Neuronal stem cell (in vitro differentiated cells): ENCODE measurements at regions not wholly inside any gene's neighbourhood (a gene's known extent, or its start where the extent isn't known, plus 50 kb on each side); places are given as distances from the start of the nearest gene placed in this dataset.

Source experiments
- DNase-seq: peaks from one replicate; pipeline ENCODE4 v3.0.0-alpha.2; 2013; ENCODE audit warnings: low spot score
- H2AFZ ChIP-seq: one replicate; pipeline ENCODE4 v1.6.1; 2013; ENCODE audit warnings: mild to moderate bottlenecking, low read length, inconsistent platforms
- H2AK5ac ChIP-seq: 2 replicates; pipeline ENCODE4 v1.6.1; 2013; ENCODE audit warnings: low read depth, mild to moderate bottlenecking, inconsistent platforms, low read length, moderate library complexity, mixed read lengths
- H2BK120ac ChIP-seq: 2 replicates; pipeline ENCODE4 v1.6.1; 2013; ENCODE audit warnings: low read depth, mild to moderate bottlenecking, inconsistent platforms, low read length, moderate library complexity, mixed read lengths
- H2BK12ac ChIP-seq: one replicate; pipeline ENCODE4 v1.6.1; 2013; ENCODE audit warnings: low read length, inconsistent platforms
- H2BK15ac ChIP-seq: 2 replicates; pipeline ENCODE4 v1.6.1; 2013; ENCODE audit warnings: mild to moderate bottlenecking, low read length, inconsistent platforms, mixed read lengths
- H2BK5ac ChIP-seq: one replicate; pipeline ENCODE4 v1.6.1; 2013; ENCODE audit warnings: inconsistent platforms, mild to moderate bottlenecking, low read length, moderate library complexity
- H3K14ac ChIP-seq: one replicate; pipeline ENCODE4 v1.6.1; 2013; ENCODE audit warnings: low read length, inconsistent platforms
- H3K18ac ChIP-seq: 2 replicates; pipeline ENCODE4 v1.6.1; 2013; ENCODE audit warnings: low read length, inconsistent platforms
- H3K23ac ChIP-seq: 2 replicates; pipeline ENCODE4 v1.6.1; 2013; ENCODE audit warnings: low read depth, mild to moderate bottlenecking, mixed read lengths, low read length, inconsistent platforms; ENCODE audit not compliant: poor library complexity
- H3K27ac ChIP-seq: replicated peaks from 3 replicates; pipeline ENCODE4 v1.5.1; 2013; ENCODE audit warnings: low read length, inconsistent platforms
- H3K27me3 ChIP-seq, 3 experiments: 2 replicates each; pipeline ENCODE4 v1.6.1; 2013; ENCODE audit warnings: low read length in 3 of 3, mild to moderate bottlenecking in 2 of 3, inconsistent platforms in 1 of 3, low read depth in 1 of 3, mixed read lengths in 1 of 3, moderate library complexity in 1 of 3; ENCODE audit not compliant: control insufficient read depth in 3 of 3, insufficient read depth in 3 of 3
- H3K36me3 ChIP-seq, 2 donors: replicated peaks in 1 of 2; 2 replicates each; pipeline ENCODE4 v1.6.1; 2013; ENCODE audit warnings: low read length in 2 of 2; ENCODE audit not compliant: control insufficient read depth in 2 of 2, insufficient read depth in 2 of 2
- H3K4ac ChIP-seq: 2 replicates; pipeline ENCODE4 v1.6.1; 2013; ENCODE audit warnings: inconsistent platforms, mild to moderate bottlenecking, low read length, moderate library complexity
- H3K4me1 ChIP-seq, 2 donors: 1 replicate in 1 of 2; 2 replicates in 1 of 2; pipeline ENCODE4 v1.6.1; 2013; ENCODE audit warnings: low read length in 2 of 2, low read depth in 1 of 2; ENCODE audit not compliant: control insufficient read depth in 2 of 2, insufficient read depth in 1 of 2
- H3K4me2 ChIP-seq: one replicate; pipeline ENCODE4 v1.6.1; 2013; ENCODE audit warnings: mild to moderate bottlenecking, low read length, inconsistent platforms; ENCODE audit not compliant: insufficient read depth, poor library complexity, severe bottlenecking
- H3K4me3 ChIP-seq, 2 donors: 2 replicates each; pipeline ENCODE4 v1.5.1; 2013; ENCODE audit warnings: low read length in 2 of 2, mild to moderate bottlenecking in 2 of 2, inconsistent platforms in 1 of 2, moderate library complexity in 1 of 2
- H3K79me1 ChIP-seq: one replicate; pipeline ENCODE4 v1.6.1; 2013; ENCODE audit warnings: low read depth, mild to moderate bottlenecking, inconsistent platforms, low read length, moderate library complexity
- H3K9ac ChIP-seq: one replicate; pipeline ENCODE4 v1.6.1; 2013; ENCODE audit warnings: mild to moderate bottlenecking, low read depth, low read length, inconsistent platforms; ENCODE audit not compliant: poor library complexity
- H3K9me3 ChIP-seq, 2 donors: replicated peaks in 1 of 2; 2 replicates each; pipeline versions ENCODE3 to v1.6.1; 2013; ENCODE audit warnings: low read length in 2 of 2, mild to moderate bottlenecking in 2 of 2, inconsistent platforms in 1 of 2, low read depth in 1 of 2, mixed read lengths in 1 of 2, moderate library complexity in 1 of 2; ENCODE audit not compliant: control insufficient read depth in 2 of 2, insufficient read depth in 1 of 2
- H4K8ac ChIP-seq: one replicate; pipeline ENCODE4 v1.6.1; 2013; ENCODE audit warnings: low read depth, mild to moderate bottlenecking, inconsistent platforms, low read length, moderate library complexity
- H4K91ac ChIP-seq: one replicate; pipeline ENCODE4 v1.6.1; 2013; ENCODE audit warnings: low read length, low read depth, mild to moderate bottlenecking, inconsistent platforms; ENCODE audit not compliant: poor library complexity
- WGBS, 2 donors: extraction: QIAGEN DNeasy Blood & Tissue Kit; methylation state at CpG; one replicate each; pipeline ENCODE4 v1.1.7; 2013; ENCODE audit warnings: missing lambda C conversion rate in 2 of 2, mixed read lengths in 1 of 2; ENCODE audit not compliant: insufficient read length in 2 of 2, insufficient replicate concordance in 1 of 2; ENCODE audit errors: extremely low coverage in 2 of 2; 5-methylcytosine and 5-hydroxymethylcytosine counted together

DNA sequence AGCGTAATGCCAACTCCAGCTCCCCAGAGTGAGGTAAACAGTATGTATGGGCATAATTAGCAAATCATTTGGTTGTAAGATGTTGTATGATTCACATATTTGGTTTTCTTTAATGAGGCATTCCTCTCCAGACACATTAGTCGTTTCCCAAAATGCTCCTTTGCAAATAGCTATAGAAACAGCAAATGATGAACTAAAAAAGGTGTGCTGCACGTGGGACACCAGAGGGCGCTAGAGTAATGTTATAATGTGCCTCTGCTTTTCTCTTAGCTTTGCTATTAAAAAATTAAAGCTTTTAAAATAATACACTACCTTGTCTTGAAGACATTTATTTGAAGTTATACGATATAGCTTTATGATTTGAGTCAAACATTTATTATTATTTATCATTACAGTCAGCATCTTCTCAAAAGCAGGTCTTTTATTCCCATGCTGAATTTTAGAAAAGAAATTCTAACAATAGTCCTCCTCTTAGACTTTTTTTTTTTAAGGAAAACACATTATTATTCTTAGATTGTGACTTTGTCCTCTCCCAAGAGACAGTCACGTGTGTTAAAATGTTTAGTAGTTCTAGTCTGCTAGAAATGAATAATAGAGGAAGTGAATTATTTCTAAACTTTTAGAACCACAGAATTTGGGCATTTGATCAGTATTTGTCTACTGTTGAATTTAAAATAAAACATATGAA lies 121.6 kb upstream of the FRY start:
- Histone ChIP-seq H2BK120ac (no peak overlapping the region), H3K36me3 (no peaks in the 10 kb centered on the region), H3K4me3 (no peak overlapping the region), H3K4me2 (no peak overlapping the region), H3K14ac (no peak overlapping the region), H3K27me3 (peaks cover 0 to 20% (median 0%) of the 10 kb centered on the region in 3 experiments), H3K4ac (no peak overlapping the region), H2AK5ac (no peak overlapping the region), H4K8ac (no peak overlapping the region), H3K9me3 (peaks cover 0 to 2% of the 10 kb centered on the region in 2 donors), H3K18ac (no peak overlapping the region), H3K79me1 (no peaks in the 10 kb centered on the region), H3K4me1 (peaks cover 0 to 9% of the 10 kb centered on the region in 2 donors), H2BK5ac (no peak overlapping the region), H3K27ac (no peak overlapping the region), H3K23ac (no peak overlapping the region), H2AFZ (no peak overlapping the region), H2BK12ac (no peak overlapping the region), H2BK15ac (no peak overlapping the region), H3K9ac (no peak overlapping the region), H4K91ac (no peak overlapping the region)
- peak; percentile 60 for DNase-seq
- no CpG with 5 or more reads among the region's 6 CpGs for WGBS, 2 donors

DNA sequence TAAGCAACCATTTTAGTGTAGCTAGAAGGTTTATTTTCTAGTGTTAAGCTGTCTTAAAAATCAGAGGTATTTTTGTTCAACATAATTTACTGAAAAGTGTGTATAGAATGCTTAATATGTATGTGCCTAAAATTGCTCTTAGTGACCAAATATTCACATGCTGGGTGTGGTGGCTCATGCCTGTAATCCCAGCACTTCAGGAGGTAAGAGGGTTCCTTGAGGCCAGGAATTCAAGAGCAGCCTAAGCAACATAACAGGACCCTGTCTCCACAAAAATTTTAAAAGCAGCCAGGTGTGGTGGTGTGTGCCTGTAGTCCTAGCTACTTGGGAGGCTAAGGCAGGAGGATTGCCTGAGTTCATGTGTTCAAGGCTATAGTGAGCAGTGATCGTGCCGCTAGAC lies 120.9 kb upstream of the FRY start:
- WGBS, 2 donors, result no CpG with 5 or more reads among the region's 2 CpGs
- Histone ChIP-seq H3K4me2 (no peak overlapping the region), H3K27ac (no peak overlapping the region)

DNA sequence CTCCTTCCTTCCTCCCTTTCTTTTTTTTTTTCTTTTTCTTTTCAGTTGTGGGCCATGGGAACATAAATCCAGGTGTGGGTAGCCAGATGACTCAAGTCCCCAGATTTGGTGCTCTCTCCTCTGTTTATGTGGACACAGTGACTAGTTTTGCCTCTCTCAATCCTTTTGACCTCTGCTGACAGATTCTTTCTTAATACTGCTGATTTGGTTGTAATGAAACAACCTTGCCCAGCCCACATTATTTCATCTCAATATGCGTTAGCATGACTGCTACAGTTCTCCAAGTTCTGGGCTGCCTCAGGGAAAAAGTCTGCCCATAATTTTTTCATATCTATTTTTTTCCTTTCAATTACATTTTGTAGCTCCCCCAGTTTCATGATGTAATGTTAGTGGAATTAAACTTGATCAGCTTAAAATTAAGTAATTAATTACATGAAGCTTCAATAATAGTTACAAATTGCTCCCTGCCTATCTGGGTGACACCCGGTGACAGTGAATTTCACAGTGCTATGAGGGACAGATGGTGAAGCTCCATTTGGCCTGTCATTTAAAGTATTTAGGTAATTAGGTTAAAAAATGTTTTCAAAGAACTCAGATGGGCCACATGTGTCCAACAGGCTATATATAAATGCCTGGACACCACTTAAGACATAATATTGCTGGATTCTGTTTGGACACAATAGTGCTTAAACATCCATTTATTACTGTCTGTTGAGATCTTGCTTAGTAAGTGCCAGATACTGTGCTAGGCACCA lies 118.8 kb upstream of the FRY start:
- no peak overlapping the region for H3K27ac ChIP-seq
- DNase-seq, result no peak
- no peak overlapping the region for H2BK120ac ChIP-seq
- no peak overlapping the region for H4K8ac ChIP-seq
- no peak overlapping the region for H2AK5ac ChIP-seq
- no peak overlapping the region for H2AFZ ChIP-seq
- no peak overlapping the region for H2BK5ac ChIP-seq
- no peak overlapping the region for H2BK15ac ChIP-seq
- no peak overlapping the region for H2BK12ac ChIP-seq
- H3K36me3 ChIP-seq, result no peaks in the 10 kb centered on the region
- no peak overlapping the region for H3K23ac ChIP-seq
- H3K4me3 ChIP-seq, result no peak overlapping the region
- WGBS, 2 donors, result no CpG with 5 or more reads among the region's 2 CpGs
- no peak overlapping the region for H3K9ac ChIP-seq
- H3K4me1 ChIP-seq, result peaks cover 0 to 8% of the 10 kb centered on the region in 2 donors
- H4K91ac ChIP-seq, result no peak overlapping the region
- peaks cover 0 to 2% of the 10 kb centered on the region in 2 donors for H3K9me3 ChIP-seq
- H3K18ac ChIP-seq, result no peak overlapping the region
- H3K4me2 ChIP-seq, result no peak overlapping the region
- no peak overlapping the region for H3K4ac ChIP-seq
- peaks cover 0 to under 1% (median 0%) of the 10 kb centered on the region in 3 experiments for H3K27me3 ChIP-seq
- no peaks in the 10 kb centered on the region for H3K79me1 ChIP-seq
- no peak overlapping the region for H3K14ac ChIP-seq

More for the DNA sequence above, 120.9 kb upstream of the FRY start:
- Histone ChIP-seq H3K79me1 (no peaks in the 10 kb centered on the region), H3K9ac (no peak overlapping the region), H4K8ac (no peak overlapping the region), H2BK15ac (no peak overlapping the region), H3K4me3 (no peak overlapping the region), H3K27me3 (peaks cover 0 to 20% (median 0%) of the 10 kb centered on the region in 3 experiments), H2BK120ac (no peak overlapping the region), H2BK12ac (no peak overlapping the region), H3K4me1 (peaks cover 0 to 12% of the 10 kb centered on the region in 2 donors), H3K14ac (no peak overlapping the region), H3K23ac (no peak overlapping the region), H3K36me3 (no peaks in the 10 kb centered on the region), H3K4ac (no peak overlapping the region), H2AFZ (no peak overlapping the region), H4K91ac (no peak overlapping the region), H3K9me3 (peaks cover 0 to 2% of the 10 kb centered on the region in 2 donors), H3K18ac (no peak overlapping the region), H2BK5ac (no peak overlapping the region), H2AK5ac (no peak overlapping the region)
- no peak for DNase-seq

DNA sequence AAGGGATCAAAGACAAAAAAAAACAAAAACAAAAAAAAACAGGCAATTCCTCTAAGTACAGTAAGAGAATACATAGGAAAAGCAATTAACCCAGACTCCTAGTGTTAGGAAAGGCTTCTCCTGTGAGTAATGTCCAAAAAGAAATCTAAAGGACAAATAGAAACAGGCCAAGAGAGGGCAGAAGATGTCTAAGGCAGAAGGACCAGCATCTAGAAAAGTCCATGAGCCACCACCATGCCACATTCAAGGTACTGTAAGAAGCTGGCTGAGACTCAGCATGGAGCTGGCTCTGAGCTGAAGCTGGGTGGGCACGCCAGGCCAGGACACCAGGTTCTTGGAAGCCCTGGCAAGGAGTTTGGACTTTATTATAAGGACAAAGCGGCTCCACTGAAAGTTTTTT lies 118.1 kb upstream of the FRY start:
- no peak overlapping the region for H3K14ac ChIP-seq
- no peak for DNase-seq
- H3K23ac ChIP-seq, result no peak overlapping the region
- H2BK120ac ChIP-seq, result no peak overlapping the region
- peaks cover 0 to 8% of the 10 kb centered on the region in 2 donors for H3K4me1 ChIP-seq
- H3K9ac ChIP-seq, result no peak overlapping the region
- no peak overlapping the region for H2BK5ac ChIP-seq
- no peak overlapping the region for H3K4me2 ChIP-seq
- no peaks in the 10 kb centered on the region for H3K27me3 ChIP-seq
- H4K8ac ChIP-seq, result no peak overlapping the region
- no CpG with 5 or more reads among the region's 2 CpGs for WGBS, 2 donors
- H2BK12ac ChIP-seq, result no peak overlapping the region
- no peak overlapping the region for H3K27ac ChIP-seq
- H3K4ac ChIP-seq, result no peak overlapping the region
- H2BK15ac ChIP-seq, result no peak overlapping the region
- no peak overlapping the region for H2AK5ac ChIP-seq
- peaks cover 0 to 2% of the 10 kb centered on the region in 2 donors for H3K9me3 ChIP-seq
- no peak overlapping the region for H3K18ac ChIP-seq
- H2AFZ ChIP-seq, result no peak overlapping the region
- H3K4me3 ChIP-seq, result no peak overlapping the region
- H4K91ac ChIP-seq, result no peak overlapping the region
- no peaks in the 10 kb centered on the region for H3K79me1 ChIP-seq
- H3K36me3 ChIP-seq, result no peaks in the 10 kb centered on the region
